Esophagus muscularis mucosa (tissue), 4 donors: ENCODE measurements at regions not wholly inside any gene's neighbourhood (a gene's known extent, or its start where the extent isn't known, plus 50 kb on each side); places are given as distances from the start of the nearest gene placed in this dataset.

Source experiments
- DNase-seq: peaks from one replicate; pipeline ENCODE4 v3.0.0-alpha.2; 2017; ENCODE audit errors: extremely low spot score
- H3K27ac ChIP-seq, 4 donors: fragments of 200-600 bp; sonication (generic); replicated peaks in 1 of 4; 1 replicate in 3 of 4; 2 replicates in 1 of 4; pipeline ENCODE4 v1.5.1; 2016 to 2019; ENCODE audit warnings: mild to moderate bottlenecking in 1 of 4
- H3K27me3 ChIP-seq, 4 donors: fragments of 200-600 bp; sonication (generic); one replicate each; pipeline versions ENCODE4 v1.5.1 to v1.6.0; 2016 to 2019
- H3K36me3 ChIP-seq, 4 donors: fragments of 200-600 bp; sonication (generic); one replicate each; pipeline ENCODE4 v1.5.1; 2016 to 2019
- H3K4me1 ChIP-seq, 4 donors: fragments of 200-600 bp; sonication (generic); one replicate each; pipeline ENCODE4 v1.5.1; 2016 to 2019
- H3K4me3 ChIP-seq, 4 donors: fragments of 200-600 bp; sonication (generic); 1 replicate in 2 of 4; 2 replicates in 2 of 4; pipeline ENCODE4 v1.5.1; 2016 to 2019; ENCODE audit warnings: mild to moderate bottlenecking in 4 of 4, moderate library complexity in 1 of 4
- H3K9me3 ChIP-seq, 4 donors: fragments of 200-600 bp; sonication (generic); 1 replicate in 3 of 4; 2 replicates in 1 of 4; pipeline ENCODE4 v1.5.1; 2016 to 2019
- EP300 ChIP-seq: sonication (generic); formaldehyde crosslinking; IDR thresholded peaks from one replicate; pipeline ENCODE4 v1.6.1; 2017; ENCODE audit warnings: antibody characterized with exemption
- POLR2A ChIP-seq: fragments of 450-650 bp; IDR thresholded peaks from one replicate; pipeline ENCODE4 v1.6.1; 2017; ENCODE audit warnings: antibody characterized with exemption, moderate library complexity, mild to moderate bottlenecking, low read depth
- POLR2AphosphoS5 ChIP-seq, 2 donors: sonication (generic); formaldehyde crosslinking; IDR thresholded peaks; one replicate each; pipeline ENCODE4 v1.6.1; 2017; ENCODE audit warnings: antibody characterized with exemption in 2 of 2
- WGBS: methylation state at CpG from one replicate; pipeline ENCODE4 v1.1.5; 2018; 5-methylcytosine and 5-hydroxymethylcytosine counted together
- intact Hi-C: fragments of 100-400 bp; cut with DNase I; formaldehyde crosslinking; loops from one replicate; pipeline ENCODE4 v1.15.1; 2023
- TF ChIP-seq, protein P1 (sequence below), 3 experiments: fragments of 200-600 bp in 2 of 3; fragments of 450-650 bp in 1 of 3; sonication (generic) in 2 of 3; IDR thresholded peaks; one replicate each; pipeline ENCODE4 v1.5.1; 2017 to 2019; ENCODE audit warnings: antibody characterized with exemption in 3 of 3, mild to moderate bottlenecking in 2 of 3, moderate library complexity in 1 of 3

DNA sequence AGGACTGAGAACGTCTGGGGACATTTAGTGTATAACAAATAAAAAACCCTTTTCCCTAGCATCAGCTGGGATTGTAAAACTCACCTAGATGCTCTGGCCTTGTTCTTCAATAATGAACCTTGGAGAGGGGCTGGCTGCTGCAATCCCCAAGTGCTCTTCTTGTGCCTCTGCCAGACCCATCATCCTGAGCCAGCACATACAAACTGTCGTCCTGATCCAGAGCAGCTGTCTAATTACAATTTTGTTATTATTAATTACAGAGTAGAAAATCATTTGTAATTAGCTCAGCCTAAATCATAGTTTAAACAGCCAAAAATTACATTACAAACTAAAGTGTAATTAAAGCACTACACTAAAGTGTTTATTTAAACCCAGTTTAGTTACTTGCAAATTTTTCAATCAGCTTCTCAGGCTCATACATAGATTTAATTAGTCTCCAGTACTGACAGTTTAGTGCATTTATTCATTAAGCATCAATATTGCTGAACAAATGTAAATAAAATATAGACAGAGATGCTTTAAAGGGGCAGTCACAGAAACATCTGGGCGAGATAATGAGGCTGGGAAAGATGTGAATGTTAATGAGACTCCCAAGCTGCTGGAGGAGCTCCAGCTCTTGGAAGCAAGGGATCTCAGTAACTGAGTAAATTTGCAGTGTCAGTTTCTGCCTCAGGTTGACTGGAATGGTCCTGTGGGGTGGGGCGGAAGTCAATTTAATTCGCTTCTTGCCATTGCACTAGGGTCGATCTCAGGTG, 632.3 kb upstream of the TLE4 start:
- Histone ChIP-seq H3K9me3 (no peaks in the 10 kb centered on the region), H3K27ac (no peak overlapping the region), H3K36me3 (no peaks in the 10 kb centered on the region), H3K4me3 (no peak overlapping the region), H3K4me1 (peaks cover 0 to 4% (median 0%) of the 10 kb centered on the region in 4 donors), H3K27me3 (no peaks in the 10 kb centered on the region)
- DNase-seq, result no peak
- 51% methylated on average over 6 of the region's 6 CpGs for WGBS
- intact Hi-C loops, result no loop called here
- TF ChIP-seq POLR2A, result no peak

DNA sequence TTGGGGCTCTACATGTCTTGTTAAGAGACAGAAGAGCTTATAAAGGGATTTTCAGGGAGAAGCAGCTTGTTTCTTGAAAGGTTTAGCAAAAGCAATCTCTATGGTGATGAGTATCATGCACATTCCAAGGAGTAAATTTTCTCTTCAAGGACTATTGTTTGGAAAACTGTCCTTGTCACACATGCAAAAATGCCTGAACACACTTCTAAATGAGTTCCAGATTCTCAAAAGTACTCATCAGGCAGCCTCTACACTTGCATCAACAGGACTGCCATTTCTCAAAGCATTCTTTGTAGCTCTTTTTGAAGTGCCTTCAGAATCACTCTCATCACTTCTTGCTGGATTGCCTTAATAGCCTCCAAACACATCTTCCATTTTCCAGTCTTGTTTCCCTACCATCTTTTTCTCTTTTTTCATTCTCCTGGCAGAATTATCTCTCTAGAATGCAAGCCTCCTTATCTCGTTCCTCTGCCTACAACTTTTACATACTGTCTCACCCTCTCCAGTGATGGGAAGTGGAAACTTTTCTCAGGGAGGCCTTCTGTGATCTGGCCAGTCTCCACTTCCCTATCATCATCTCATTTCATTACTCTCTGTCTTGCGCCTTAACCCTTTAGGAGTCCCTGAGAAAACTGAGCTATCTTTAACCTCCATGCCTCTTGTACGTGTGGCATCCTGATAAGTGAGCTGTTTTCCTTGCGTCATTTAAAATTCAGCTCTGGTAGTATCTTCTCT, 631.5 kb upstream of the TLE4 start:
- H3K4me1 ChIP-seq, result peaks cover 0 to 4% (median 0%) of the 10 kb centered on the region in 4 donors
- no peak overlapping the region for H3K4me3 ChIP-seq
- no peaks in the 10 kb centered on the region for H3K27me3 ChIP-seq
- intact Hi-C loops, result no loop called here
- DNase-seq, result no peak
- 73% methylated on average over 4 of the region's 4 CpGs for WGBS
- H3K27ac ChIP-seq, result no peak overlapping the region
- TF ChIP-seq POLR2A (no peak), EP300 (no peak), POLR2AphosphoS5 (IDR thresholded peaks at IDR 0.05) (no peak)
- TF ChIP-seq, protein P1, sequence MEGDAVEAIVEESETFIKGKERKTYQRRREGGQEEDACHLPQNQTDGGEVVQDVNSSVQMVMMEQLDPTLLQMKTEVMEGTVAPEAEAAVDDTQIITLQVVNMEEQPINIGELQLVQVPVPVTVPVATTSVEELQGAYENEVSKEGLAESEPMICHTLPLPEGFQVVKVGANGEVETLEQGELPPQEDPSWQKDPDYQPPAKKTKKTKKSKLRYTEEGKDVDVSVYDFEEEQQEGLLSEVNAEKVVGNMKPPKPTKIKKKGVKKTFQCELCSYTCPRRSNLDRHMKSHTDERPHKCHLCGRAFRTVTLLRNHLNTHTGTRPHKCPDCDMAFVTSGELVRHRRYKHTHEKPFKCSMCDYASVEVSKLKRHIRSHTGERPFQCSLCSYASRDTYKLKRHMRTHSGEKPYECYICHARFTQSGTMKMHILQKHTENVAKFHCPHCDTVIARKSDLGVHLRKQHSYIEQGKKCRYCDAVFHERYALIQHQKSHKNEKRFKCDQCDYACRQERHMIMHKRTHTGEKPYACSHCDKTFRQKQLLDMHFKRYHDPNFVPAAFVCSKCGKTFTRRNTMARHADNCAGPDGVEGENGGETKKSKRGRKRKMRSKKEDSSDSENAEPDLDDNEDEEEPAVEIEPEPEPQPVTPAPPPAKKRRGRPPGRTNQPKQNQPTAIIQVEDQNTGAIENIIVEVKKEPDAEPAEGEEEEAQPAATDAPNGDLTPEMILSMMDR (IDR thresholded peaks at IDR 0.05), result no peak
- no peaks in the 10 kb centered on the region for H3K36me3 ChIP-seq
- H3K9me3 ChIP-seq, result no peaks in the 10 kb centered on the region

DNA sequence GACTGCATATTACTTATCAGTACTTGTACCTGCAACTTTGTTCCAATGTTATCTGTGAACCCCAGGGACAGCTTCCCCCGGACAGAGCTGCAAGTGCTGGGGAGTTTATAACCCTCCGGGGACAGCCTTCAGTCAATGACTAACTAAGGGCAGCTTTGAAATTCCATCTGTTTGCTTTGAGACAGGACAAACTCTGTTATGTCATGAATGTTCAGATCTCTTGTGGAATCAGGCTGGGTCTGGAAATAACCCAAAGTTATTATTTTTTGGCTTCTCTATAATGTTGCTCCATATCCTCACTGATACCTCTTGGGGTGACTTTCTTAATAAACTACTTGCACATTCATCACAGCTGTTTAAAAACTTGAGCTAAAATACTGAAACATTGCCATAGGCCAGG, 617.5 kb upstream of the TLE4 start:
- Histone ChIP-seq H3K4me3 (no peak overlapping the region), H3K9me3 (peaks cover 0 to 10% (median 2%) of the 10 kb centered on the region in 4 donors), H3K4me1 (no peaks in the 10 kb centered on the region), H3K36me3 (no peaks in the 10 kb centered on the region), H3K27me3 (no peaks in the 10 kb centered on the region), H3K27ac (no peak overlapping the region)
- TF ChIP-seq POLR2AphosphoS5 (IDR thresholded peaks at IDR 0.05) (no peak), EP300 (no peak)
- TF ChIP-seq, protein P1 (IDR thresholded peaks at IDR 0.05), result no peak
- peak; percentile 60 for DNase-seq
- intact Hi-C loops, result no loop called here
- WGBS, result 57% methylated on average over 2 of the region's 2 CpGs

DNA sequence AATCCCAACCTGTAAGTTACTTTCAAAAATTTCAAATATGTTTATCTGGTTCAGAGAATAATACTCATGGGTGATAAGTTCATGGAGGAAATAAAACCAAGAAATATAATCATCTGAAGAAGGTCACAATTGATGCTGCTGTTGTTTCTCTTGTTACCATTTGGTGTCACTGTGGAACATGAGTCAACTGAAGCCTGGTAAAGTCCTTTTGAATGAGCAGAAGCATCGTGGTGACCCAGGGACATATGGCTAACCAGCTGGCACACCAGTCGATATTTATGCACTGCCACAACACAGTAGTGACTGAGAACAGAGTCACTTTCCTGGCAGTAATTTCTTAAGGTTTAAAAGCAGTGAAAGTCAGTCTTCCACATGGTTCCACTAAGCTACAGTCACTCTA, 612.9 kb upstream of the TLE4 start:
- no peak overlapping the region for H3K4me3 ChIP-seq
- WGBS, result 71% methylated on average over 2 of the region's 2 CpGs
- TF ChIP-seq POLR2A (no peak), POLR2AphosphoS5 (IDR thresholded peaks at IDR 0.05) (no peak), EP300 (no peak)
- TF ChIP-seq, protein P1 (IDR thresholded peaks at IDR 0.05), result no peak
- intact Hi-C loops, result no loop called here
- H3K36me3 ChIP-seq, result no peaks in the 10 kb centered on the region
- no peak overlapping the region for H3K27ac ChIP-seq
- no peaks in the 10 kb centered on the region for H3K27me3 ChIP-seq
- no peaks in the 10 kb centered on the region for H3K4me1 ChIP-seq
- peaks cover 0 to 16% (median 8%) of the 10 kb centered on the region in 4 donors for H3K9me3 ChIP-seq
- DNase-seq, result peak; percentile 14

DNA sequence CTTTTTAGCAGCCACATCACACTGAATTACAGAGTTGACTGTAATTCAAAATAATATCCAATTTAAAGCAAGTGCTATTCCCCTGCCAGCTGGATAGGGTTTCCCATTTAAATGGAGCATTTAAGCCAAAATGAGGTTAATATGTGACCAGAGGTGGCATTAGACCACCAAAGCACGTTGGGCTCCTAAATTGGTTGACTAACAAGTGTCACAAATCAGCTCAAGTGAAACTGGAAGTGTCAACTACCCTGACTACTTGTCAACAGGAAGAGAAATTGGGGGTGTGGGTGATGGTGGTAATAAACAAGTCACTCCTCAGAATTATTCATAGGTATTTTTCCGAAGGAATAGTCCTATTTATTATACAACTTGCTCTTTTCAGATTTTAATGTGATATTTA, 609.6 kb upstream of the TLE4 start:
- Histone ChIP-seq H3K9me3 (peaks cover 0 to 16% (median 8%) of the 10 kb centered on the region in 4 donors), H3K4me3 (no peak overlapping the region), H3K27me3 (no peaks in the 10 kb centered on the region), H3K27ac (no peak overlapping the region), H3K4me1 (no peaks in the 10 kb centered on the region), H3K36me3 (no peaks in the 10 kb centered on the region)
- DNase-seq, result peak; percentile 10
- 75% methylated on average over 2 of the region's 2 CpGs for WGBS
- intact Hi-C loops, result no loop called here
- TF ChIP-seq POLR2A, result no peak
- TF ChIP-seq POLR2AphosphoS5 (IDR thresholded peaks at IDR 0.05), result no peak
- TF ChIP-seq, protein P1 (IDR thresholded peaks at IDR 0.05), result no peak
- TF ChIP-seq EP300, result no peak
